HCT116 (cell line): ENCODE measurements at regions not wholly inside any gene's neighbourhood (a gene's known extent, or its start where the extent isn't known, plus 50 kb on each side); places are given as distances from the start of the nearest gene placed in this dataset.

ENCODE experiments used
- ATAC-seq: fragments of 200-7000 bp; cut with Tn5 transposase; 2 replicates; pipeline ENCODE4 v1.9.1; 2020; ENCODE audit warnings: mild to moderate bottlenecking, moderate library complexity
- BruUV-seq: library from RNA; stranded (reverse); fragments of 400-500 nt; replicated peaks from 2 replicates; lab custom pipeline; 2021; lab: Mats Ljungman, UMichigan
- CTCF ChIA-PET: fragments of 300-600 bp; sonication (Branson Sonifier 250); formaldehyde crosslinking; loops from one replicate; lab custom pipeline; 2021; ENCODE audit warnings: antibody characterized with exemption; lab: Charles Lee
- POLR2A ChIA-PET: fragments of 300-600, 350-600 bp; sonication (Branson Sonifier 250); formaldehyde crosslinking; loops from one replicate; lab custom pipeline; 2021; ENCODE audit warnings: antibody characterized with exemption; lab: Charles Lee
- RAD21 ChIA-PET, 2 experiments: fragments of 300-600 bp; sonication (Branson Sonifier 250); formaldehyde crosslinking; loops; one replicate each; lab custom pipeline; 2023; ENCODE audit warnings: low total read pairs in 2 of 2; ENCODE audit not compliant: uncharacterized antibody in 2 of 2, unreplicated experiment in 2 of 2, low non-redundant PET in 1 of 2; lab: Charles Lee
- DNase-seq: peaks from one replicate; pipeline ENCODE4 v3.0.0-alpha.2; 2010; ENCODE audit warnings: low read depth, low spot score
- H2AFZ ChIP-seq: fragments of 200-600 bp; shearing (Covaris generic), sonication (generic); 2 replicates; pipeline ENCODE4 v1.6.1; 2017; ENCODE audit warnings: low read depth, mixed run types, mixed read lengths, antibody characterized with exemption, low read length; ENCODE audit not compliant: poor library complexity, severe bottlenecking
- H3K27ac ChIP-seq: 2 replicates; pipeline ENCODE4 v1.5.1; 2012; ENCODE audit warnings: low read depth, low read length
- H3K27me3 ChIP-seq: fragments of 200-600 bp; sonication (generic); 2 replicates; pipeline ENCODE4 v1.6.1; 2016; ENCODE audit warnings: mixed run types, low read length, mixed read lengths; ENCODE audit not compliant: insufficient read depth
- H3K36me3 ChIP-seq, 2 experiments: fragments of 200-500 bp in 1 of 2; fragments of 200-600 bp in 1 of 2; sonication (Bioruptor generic) in 1 of 2; sonication (generic) in 1 of 2; 2 replicates each; pipeline versions ENCODE4 v1.5.1 to v1.6.1; 2014 to 2016; ENCODE audit warnings: low read length in 2 of 2, inconsistent platforms in 1 of 2, mixed read lengths in 1 of 2, mixed run types in 1 of 2; ENCODE audit not compliant: insufficient read depth in 2 of 2, control insufficient read depth in 1 of 2
- H3K4me1 ChIP-seq, 2 experiments: fragments of 200-600 bp in 1 of 2; sonication (generic) in 1 of 2; 2 replicates each; pipeline versions ENCODE4 v1.5.1 to v1.6.1; 2012 to 2017; ENCODE audit warnings: low read length in 2 of 2, inconsistent platforms in 1 of 2, mild to moderate bottlenecking in 1 of 2, mixed read lengths in 1 of 2, mixed run types in 1 of 2, moderate library complexity in 1 of 2; ENCODE audit not compliant: insufficient read depth in 2 of 2, control insufficient read depth in 1 of 2
- H3K4me2 ChIP-seq: fragments of 200-600 bp; sonication (generic); 2 replicates; pipeline ENCODE4 v1.6.1; 2017; ENCODE audit warnings: mixed run types, low read length, mixed read lengths
- H3K4me3 ChIP-seq, 2 experiments: fragments of 200-600 bp in 1 of 2; sonication (generic) in 1 of 2; replicated peaks in 1 of 2; 2 replicates each; pipeline ENCODE4 v1.5.1; 2011 to 2016; ENCODE audit warnings: low read length in 2 of 2, control low read depth in 1 of 2, low read depth in 1 of 2, mild to moderate bottlenecking in 1 of 2, mixed read lengths in 1 of 2, mixed run types in 1 of 2
- H3K79me2 ChIP-seq: fragments of 200-600 bp; sonication (generic); 2 replicates; pipeline ENCODE4 v1.6.1; 2017; ENCODE audit warnings: mild to moderate bottlenecking, mixed run types, low read length, moderate library complexity, mixed read lengths; ENCODE audit not compliant: insufficient read depth
- H3K9ac ChIP-seq: fragments of 200-600 bp; sonication (generic); 2 replicates; pipeline ENCODE4 v1.6.1; 2016; ENCODE audit warnings: low read length, mixed read lengths
- H3K9me2 ChIP-seq: fragments of 200-600 bp; sonication (generic), shearing (Covaris generic); 2 replicates; pipeline ENCODE4 v1.6.1; 2017; ENCODE audit warnings: mixed run types, mild to moderate bottlenecking, moderate library complexity; ENCODE audit not compliant: insufficient read depth
- H3K9me3 ChIP-seq, 2 experiments: fragments of 200-500 bp in 1 of 2; fragments of 200-600 bp in 1 of 2; sonication (Bioruptor generic) in 1 of 2; sonication (generic) in 1 of 2; 2 replicates each; pipeline ENCODE4 v1.6.1; 2014 to 2017; ENCODE audit warnings: low read length in 2 of 2, mixed read lengths in 2 of 2, inconsistent platforms in 1 of 2, low read depth in 1 of 2, mild to moderate bottlenecking in 1 of 2, mixed run types in 1 of 2, moderate library complexity in 1 of 2; ENCODE audit not compliant: control insufficient read depth in 1 of 2, insufficient read depth in 1 of 2
- H4K20me1 ChIP-seq: fragments of 200-600 bp; sonication (generic), shearing (Covaris generic); 2 replicates; pipeline ENCODE4 v1.6.1; 2017; ENCODE audit warnings: mixed run types, mild to moderate bottlenecking, moderate library complexity; ENCODE audit not compliant: insufficient read depth
- ATF3 ChIP-seq: IDR thresholded peaks from 2 replicates; pipeline ENCODE4 v1.6.1; 2012
- CBX3 ChIP-seq: IDR thresholded peaks from 2 replicates; pipeline ENCODE4 v1.6.1; 2012; ENCODE audit warnings: low read depth
- EGR1 ChIP-seq: IDR thresholded peaks from 2 replicates; pipeline ENCODE4 v1.6.1; 2012; ENCODE audit warnings: low read depth
- ELF1 ChIP-seq: IDR thresholded peaks from 2 replicates; pipeline ENCODE4 v1.6.1; 2012; ENCODE audit warnings: low read depth, borderline replicate concordance
- EZH2phosphoT487 ChIP-seq: fragments of 200-600 bp; IDR thresholded peaks from 2 replicates; pipeline ENCODE4 v1.6.1; 2018; ENCODE audit warnings: antibody characterized with exemption, borderline replicate concordance
- JUND ChIP-seq: IDR thresholded peaks from 2 replicates; pipeline ENCODE4 v1.6.1; 2012
- MAX ChIP-seq: IDR thresholded peaks from 2 replicates; pipeline ENCODE4 v1.6.1; 2012
- POLR2AphosphoS5 ChIP-seq: IDR thresholded peaks from 2 replicates; pipeline ENCODE4 v1.6.1; 2011; ENCODE audit warnings: mild to moderate bottlenecking, low read depth, low read length, moderate library complexity
- RAD21 ChIP-seq: IDR thresholded peaks from 2 replicates; pipeline ENCODE4 v1.6.1; 2012; ENCODE audit warnings: low read depth, mild to moderate bottlenecking
- REST ChIP-seq: IDR thresholded peaks from 2 replicates; pipeline ENCODE4 v1.6.1; 2012; ENCODE audit warnings: low read depth
- SIN3A ChIP-seq: IDR thresholded peaks from 2 replicates; pipeline ENCODE4 v1.6.1; 2012; ENCODE audit warnings: low read depth
- SP1 ChIP-seq: IDR thresholded peaks from 2 replicates; pipeline ENCODE4 v1.6.1; 2012; ENCODE audit warnings: low read depth
- SRF ChIP-seq: IDR thresholded peaks from 2 replicates; pipeline ENCODE4 v1.6.1; 2012; ENCODE audit warnings: low read depth
- YY1 ChIP-seq: IDR thresholded peaks from 2 replicates; pipeline ENCODE4 v1.6.1; 2011; ENCODE audit warnings: low read length, low read depth, moderate library complexity, mild to moderate bottlenecking; ENCODE audit not compliant: insufficient replicate concordance; ENCODE audit errors: extremely low read depth
- ZBTB33 ChIP-seq: IDR thresholded peaks from 2 replicates; pipeline ENCODE4 v1.6.1; 2011; ENCODE audit warnings: mild to moderate bottlenecking, low read length, moderate library complexity; ENCODE audit not compliant: insufficient replicate concordance; ENCODE audit errors: extremely low read depth
- ZFX ChIP-seq: fragments of 450-650 bp; IDR thresholded peaks from 2 replicates; pipeline ENCODE4 v1.6.1; 2017
- ZNF274 ChIP-seq: fragments of 200-500 bp; sonication (Bioruptor generic); IDR thresholded peaks from 2 replicates; pipeline ENCODE4 v1.6.1; 2014; ENCODE audit warnings: mild to moderate bottlenecking, low read depth, low read length, inconsistent platforms
- intact Hi-C: fragments of 100-400 bp; cut with micrococcal nuclease; formaldehyde crosslinking; loops from 2 replicates; pipeline ENCODE4 v1.10.0; 2022

- H3K27ac ChIP-seq = no peak overlapping the region
- ATAC-seq = no peak
- intact Hi-C loops = no loop called here
- H3K4me2 ChIP-seq = no peak overlapping the region
- ChIA-PET RAD21 (no interaction called here), CTCF (no interaction called here)
- no peaks in the 10 kb centered on the region for H4K20me1 ChIP-seq
- H3K79me2 ChIP-seq = no peaks in the 10 kb centered on the region
- peaks cover 8% of the 10 kb centered on the region; the same call in 1 of the 2 replicates for H3K27me3 ChIP-seq
- no peaks in the 10 kb centered on the region for H3K4me1 ChIP-seq
- no peak overlapping the region for H3K4me3 ChIP-seq
- H3K36me3 ChIP-seq = no peaks in the 10 kb centered on the region
- TF ChIP-seq ELF1 (no peak), CBX3 (no peak), ZNF274 (no peak), SIN3A (no peak), EGR1 (no peak), ATF3 (no peak), MAX (no peak), RAD21 (no peak), YY1 (no peak), ZBTB33 (no peak), POLR2AphosphoS5 (no peak), SRF (no peak), ZFX (no peak), REST (no peak), JUND (no peak), SP1 (no peak), EZH2phosphoT487 (no peak)
- TF ChIP-seq, all 23 proteins: peak for 0
- H3K9me2 ChIP-seq = no peaks in the 10 kb centered on the region; the same call in 1 of the 2 replicates
- H2AFZ ChIP-seq = no peak overlapping the region
- DNase-seq = no peak
- H3K9me3 ChIP-seq = no peaks in the 10 kb centered on the region
- BruUV-seq = no TSS peak
- no peak overlapping the region for H3K9ac ChIP-seq
- POLR2A ChIA-PET = no interaction called here
Measured at GRCh38 chr4:71241501-71242288, 97.1 kb upstream of the SLC4A4 start.
